Astrocyte (in vitro differentiated cells and primary cell): ENCODE measurements at regions not wholly inside any gene's neighbourhood (a gene's known extent, or its start where the extent isn't known, plus 50 kb on each side); places are given as distances from the start of the nearest gene placed in this dataset.

Experiments used
- DNase-seq: peaks from one replicate; pipeline ENCODE4 v3.0.0-alpha.2; 2010; ENCODE audit warnings: low read depth
- FAIRE-seq: peaks from 2 replicates; lab custom pipeline; 2011; peaks lifted over from hg19 to GRCh38; lab: Jason Lieb, UNC
- H2AFZ ChIP-seq: 2 replicates; pipeline ENCODE4 v1.6.0; 2012; ENCODE audit warnings: low read depth, low read length, inconsistent platforms
- H3K27ac ChIP-seq: 2 replicates; pipeline ENCODE4 v1.5.1; 2011; ENCODE audit warnings: low read depth, low read length, inconsistent platforms
- H3K27me3 ChIP-seq: 2 replicates; pipeline ENCODE4 v1.6.0; 2011; ENCODE audit warnings: low read length, inconsistent platforms; ENCODE audit not compliant: insufficient read depth
- H3K36me3 ChIP-seq: 2 replicates; pipeline ENCODE4 v1.5.1; 2011; ENCODE audit warnings: low read length, inconsistent platforms; ENCODE audit not compliant: insufficient read depth
- H3K4me1 ChIP-seq: 2 replicates; pipeline ENCODE4 v1.5.1; 2011; ENCODE audit warnings: low read length, inconsistent platforms; ENCODE audit not compliant: insufficient read depth
- H3K4me2 ChIP-seq: 2 replicates; pipeline ENCODE4 v1.6.0; 2012; ENCODE audit warnings: low read length, inconsistent platforms
- H3K4me3 ChIP-seq: 2 replicates; pipeline ENCODE4 v1.5.1; 2011; ENCODE audit warnings: low read depth, mild to moderate bottlenecking, low read length, inconsistent platforms; ENCODE audit not compliant: insufficient read depth
- H3K79me2 ChIP-seq: 2 replicates; pipeline ENCODE4 v1.6.0; 2012; ENCODE audit warnings: mild to moderate bottlenecking, low read length, inconsistent platforms; ENCODE audit not compliant: insufficient read depth
- H3K9ac ChIP-seq: 2 replicates; pipeline ENCODE4 v1.6.0; 2012; ENCODE audit warnings: mild to moderate bottlenecking, low read length, inconsistent platforms
- H3K9me3 ChIP-seq: 2 replicates; pipeline ENCODE4 v1.5.1; 2012; ENCODE audit warnings: low read depth, mild to moderate bottlenecking, low read length, inconsistent platforms; ENCODE audit not compliant: insufficient read depth
- H4K20me1 ChIP-seq: 2 replicates; pipeline ENCODE4 v1.6.0; 2012; ENCODE audit warnings: low read length, inconsistent platforms; ENCODE audit not compliant: insufficient read depth
- H3K27ac Mint-ChIP-seq: one replicate; pipeline ENCODE4 v1.8.0; 2021; ENCODE audit warnings: mild to moderate bottlenecking, mixed read lengths; ENCODE audit not compliant: unreplicated experiment
- H3K27me3 Mint-ChIP-seq: one replicate; pipeline ENCODE4 v1.8.0; 2021; ENCODE audit warnings: low read depth, mixed read lengths; ENCODE audit not compliant: unreplicated experiment
- H3K36me3 Mint-ChIP-seq: one replicate; pipeline ENCODE4 v1.8.0; 2021; ENCODE audit warnings: low read depth, mixed read lengths; ENCODE audit not compliant: unreplicated experiment
- H3K4me1 Mint-ChIP-seq: one replicate; pipeline ENCODE4 v1.8.0; 2021; ENCODE audit warnings: low read depth, mixed read lengths; ENCODE audit not compliant: unreplicated experiment
- H3K4me3 Mint-ChIP-seq: one replicate; pipeline ENCODE4 v1.8.0; 2021; ENCODE audit warnings: mild to moderate bottlenecking, moderate library complexity, mixed read lengths; ENCODE audit not compliant: unreplicated experiment
- H3K9me3 Mint-ChIP-seq: one replicate; pipeline ENCODE4 v1.8.0; 2021; ENCODE audit warnings: mild to moderate bottlenecking, mixed read lengths; ENCODE audit not compliant: unreplicated experiment
- CTCF ChIP-seq: IDR thresholded peaks from 2 replicates; pipeline ENCODE4 v1.5.1; 2011; ENCODE audit warnings: low read depth, mild to moderate bottlenecking, inconsistent platforms, low read length, moderate library complexity; ENCODE audit not compliant: insufficient read depth
- EZH2 ChIP-seq: IDR thresholded peaks from 2 replicates; pipeline ENCODE4 v1.6.1; 2012; ENCODE audit warnings: mild to moderate bottlenecking, low read length, inconsistent platforms; ENCODE audit not compliant: insufficient read depth

GRCh38 chr4:130689181-130689580 lies 1593.2 kb downstream of the C4orf33 start:
- Histone ChIP-seq H4K20me1 (no peaks in the 10 kb centered on the region), H3K4me3 (no peak overlapping the region), H3K27me3 (no peaks in the 10 kb centered on the region), H3K9me3 (no peaks in the 10 kb centered on the region), H3K27ac (no peak overlapping the region), H3K4me1 (no peaks in the 10 kb centered on the region), H3K79me2 (no peaks in the 10 kb centered on the region), H3K36me3 (no peaks in the 10 kb centered on the region), H2AFZ (no peak overlapping the region), H3K4me2 (no peak overlapping the region), H3K9ac (no peak overlapping the region)
- FAIRE-seq (no peak), DNase-seq (peak; percentile 6)
- peaks cover 3% of the 10 kb centered on the region for H3K9me3 Mint-ChIP-seq
- H3K36me3 Mint-ChIP-seq, result no peaks in the 10 kb centered on the region
- no peaks in the 10 kb centered on the region for H3K27me3 Mint-ChIP-seq
- no peaks in the 10 kb centered on the region for H3K4me1 Mint-ChIP-seq
- H3K27ac Mint-ChIP-seq, result no peak overlapping the region
- TF ChIP-seq CTCF, result no peak
- no peak for TF ChIP-seq EZH2
- no peak overlapping the region for H3K4me3 Mint-ChIP-seq

- Histone ChIP-seq H4K20me1 (no peaks in the 10 kb centered on the region), H3K79me2 (no peaks in the 10 kb centered on the region), H3K27ac (no peak overlapping the region), H3K9ac (no peak overlapping the region), H3K4me2 (no peak overlapping the region), H3K9me3 (no peaks in the 10 kb centered on the region), H3K4me1 (no peaks in the 10 kb centered on the region), H3K36me3 (no peaks in the 10 kb centered on the region), H3K27me3 (no peaks in the 10 kb centered on the region), H3K4me3 (no peak overlapping the region), H2AFZ (no peak overlapping the region)
- Mint-ChIP-seq H3K4me3 (no peak overlapping the region), H3K36me3 (no peaks in the 10 kb centered on the region), H3K9me3 (no peaks in the 10 kb centered on the region), H3K27me3 (no peaks in the 10 kb centered on the region), H3K4me1 (peaks cover 3% of the 10 kb centered on the region), H3K27ac (no peak overlapping the region)
- no peak for FAIRE-seq
- TF ChIP-seq EZH2 (no peak), CTCF (no peak)
- DNase-seq, result no peak
Observed at GRCh38 chr4:130698251-130698650, 1602.3 kb downstream of the C4orf33 start.

GRCh38 chr4:130699004-130699403 lies 1603.1 kb downstream of the C4orf33 start:
- Mint-ChIP-seq H3K27ac (no peak overlapping the region), H3K36me3 (no peaks in the 10 kb centered on the region), H3K4me3 (no peak overlapping the region), H3K27me3 (no peaks in the 10 kb centered on the region), H3K9me3 (no peaks in the 10 kb centered on the region), H3K4me1 (peaks cover 4% of the 10 kb centered on the region)
- Histone ChIP-seq H3K36me3 (no peaks in the 10 kb centered on the region), H3K9ac (no peak overlapping the region), H3K9me3 (no peaks in the 10 kb centered on the region), H4K20me1 (no peaks in the 10 kb centered on the region), H3K79me2 (no peaks in the 10 kb centered on the region), H3K4me3 (no peak overlapping the region), H3K4me1 (no peaks in the 10 kb centered on the region), H3K27ac (no peak overlapping the region), H2AFZ (no peak overlapping the region), H3K4me2 (no peak overlapping the region), H3K27me3 (no peaks in the 10 kb centered on the region)
- TF ChIP-seq EZH2, result no peak
- no peak for TF ChIP-seq CTCF
- no peak for DNase-seq
- FAIRE-seq, result no peak
